ENCODE measurements at regions not wholly inside any gene's neighbourhood (a gene's known extent, or its start where the extent isn't known, plus 50 kb on each side); places are given as distances from the start of the nearest gene placed in this dataset.

- Mint-ChIP-seq H3K27me3 (ENCODE audit: unreplicated experiment) (no peaks in the 10 kb centered on the region), H3K27ac (ENCODE audit: unreplicated experiment) (no peak overlapping the region), H3K4me3 (ENCODE audit: unreplicated experiment) (no peak overlapping the region), H3K9me3 (ENCODE audit: unreplicated experiment) (peaks cover 2% of the 10 kb centered on the region), H3K36me3 (ENCODE audit: unreplicated experiment) (no peaks in the 10 kb centered on the region), H3K4me1 (ENCODE audit: low read depth, unreplicated experiment) (peaks cover 19% of the 10 kb centered on the region)
- TF ChIP-seq CTCF (IDR thresholded peaks at IDR 0.05; ENCODE audit: partially characterized antibody, unreplicated experiment), result no peak
- no peak for DNase-seq
Observed at GRCh38 chr4:123474817-123475216, 78.2 kb downstream of the SPRY1 start.

- no peak for DNase-seq
- H3K4me3 Mint-ChIP-seq (ENCODE audit: unreplicated experiment), result no peak overlapping the region
- H3K36me3 Mint-ChIP-seq (ENCODE audit: unreplicated experiment), result no peaks in the 10 kb centered on the region
- H3K4me1 Mint-ChIP-seq (ENCODE audit: low read depth, unreplicated experiment), result peaks cover 19% of the 10 kb centered on the region
- no peak overlapping the region for H3K27ac Mint-ChIP-seq (ENCODE audit: unreplicated experiment)
- peaks cover 2% of the 10 kb centered on the region for H3K9me3 Mint-ChIP-seq (ENCODE audit: unreplicated experiment)
- no peaks in the 10 kb centered on the region for H3K27me3 Mint-ChIP-seq (ENCODE audit: unreplicated experiment)
- no peak for TF ChIP-seq CTCF (IDR thresholded peaks at IDR 0.05; ENCODE audit: partially characterized antibody, unreplicated experiment)
Observed at GRCh38 chr4:123476089-123476488, 79.5 kb downstream of the SPRY1 start.

GRCh38 chr4:123477711-123478209 lies 81.2 kb downstream of the SPRY1 start:
- DNase-seq, result no peak
- no peaks in the 10 kb centered on the region for H3K27me3 Mint-ChIP-seq (ENCODE audit: unreplicated experiment)
- no peaks in the 10 kb centered on the region for H3K36me3 Mint-ChIP-seq (ENCODE audit: unreplicated experiment)
- no peak for TF ChIP-seq CTCF (IDR thresholded peaks at IDR 0.05; ENCODE audit: partially characterized antibody, unreplicated experiment)
- peak overlapping the region; percentile 34 for H3K27ac Mint-ChIP-seq (ENCODE audit: unreplicated experiment)
- no peak overlapping the region for H3K4me3 Mint-ChIP-seq (ENCODE audit: unreplicated experiment)
- peaks cover 2% of the 10 kb centered on the region for H3K9me3 Mint-ChIP-seq (ENCODE audit: unreplicated experiment)
- H3K4me1 Mint-ChIP-seq (ENCODE audit: low read depth, unreplicated experiment), result peaks cover 19% of the 10 kb centered on the region

GRCh38 chr4:123478859-123479345 lies 82.3 kb downstream of the SPRY1 start:
- Mint-ChIP-seq H3K4me1 (ENCODE audit: low read depth, unreplicated experiment) (peaks cover 19% of the 10 kb centered on the region), H3K36me3 (ENCODE audit: unreplicated experiment) (no peaks in the 10 kb centered on the region), H3K27me3 (ENCODE audit: unreplicated experiment) (no peaks in the 10 kb centered on the region), H3K9me3 (ENCODE audit: unreplicated experiment) (peaks cover 2% of the 10 kb centered on the region), H3K4me3 (ENCODE audit: unreplicated experiment) (no peak overlapping the region), H3K27ac (ENCODE audit: unreplicated experiment) (no peak overlapping the region)
- no peak for TF ChIP-seq CTCF (IDR thresholded peaks at IDR 0.05; ENCODE audit: partially characterized antibody, unreplicated experiment)
- no peak for DNase-seq

- Mint-ChIP-seq H3K4me3 (ENCODE audit: unreplicated experiment) (no peak overlapping the region), H3K27me3 (ENCODE audit: unreplicated experiment) (no peaks in the 10 kb centered on the region), H3K36me3 (ENCODE audit: unreplicated experiment) (no peaks in the 10 kb centered on the region), H3K9me3 (ENCODE audit: unreplicated experiment) (peaks cover 2% of the 10 kb centered on the region), H3K27ac (ENCODE audit: unreplicated experiment) (no peak overlapping the region), H3K4me1 (ENCODE audit: low read depth, unreplicated experiment) (peaks cover 24% of the 10 kb centered on the region)
- no peak for TF ChIP-seq CTCF (IDR thresholded peaks at IDR 0.05; ENCODE audit: partially characterized antibody, unreplicated experiment)
- DNase-seq, result no peak
Observed at GRCh38 chr4:123479944-123480343, 83.3 kb downstream of the SPRY1 start.

Data from glutamatergic neuron (in vitro differentiated cells).